C4-2B (cell line): ENCODE measurements at regions not wholly inside any gene's neighbourhood (a gene's known extent, or its start where the extent isn't known, plus 50 kb on each side); places are given as distances from the start of the nearest gene placed in this dataset.

Experiments used
- H3K27ac ChIP-seq: fragments of 450-650 bp; 2 replicates; pipeline ENCODE4 v1.5.1; 2017
- CTCF ChIP-seq: fragments of 450-650 bp; conservative IDR thresholded peaks from 2 replicates; pipeline ENCODE4 v1.5.1; 2017; ENCODE audit warnings: mild to moderate bottlenecking
- ZFX ChIP-seq: fragments of 450-650 bp; IDR thresholded peaks from 2 replicates; pipeline ENCODE4 v1.6.1; 2017

DNA sequence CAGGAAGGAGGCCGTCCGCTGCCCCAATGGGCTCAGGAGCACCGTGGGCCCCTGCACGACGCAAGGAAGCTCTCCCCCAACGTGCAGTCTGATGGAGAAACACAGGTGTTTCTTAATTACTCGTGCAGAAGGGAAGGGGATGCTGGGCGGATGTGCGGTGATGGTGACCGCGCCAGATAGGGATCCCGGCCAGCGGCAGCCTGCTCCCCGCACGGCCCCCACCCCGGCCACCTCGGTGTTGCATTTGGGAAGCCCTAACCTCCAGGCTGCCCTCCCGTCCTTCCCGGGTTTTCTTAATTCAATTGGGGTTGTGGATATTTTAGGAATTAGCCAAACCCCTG is 254.4 kb downstream of the ZNF536 start:
- no peak for TF ChIP-seq CTCF
- no peak for TF ChIP-seq ZFX
- H3K27ac ChIP-seq = no peak overlapping the region

DNA sequence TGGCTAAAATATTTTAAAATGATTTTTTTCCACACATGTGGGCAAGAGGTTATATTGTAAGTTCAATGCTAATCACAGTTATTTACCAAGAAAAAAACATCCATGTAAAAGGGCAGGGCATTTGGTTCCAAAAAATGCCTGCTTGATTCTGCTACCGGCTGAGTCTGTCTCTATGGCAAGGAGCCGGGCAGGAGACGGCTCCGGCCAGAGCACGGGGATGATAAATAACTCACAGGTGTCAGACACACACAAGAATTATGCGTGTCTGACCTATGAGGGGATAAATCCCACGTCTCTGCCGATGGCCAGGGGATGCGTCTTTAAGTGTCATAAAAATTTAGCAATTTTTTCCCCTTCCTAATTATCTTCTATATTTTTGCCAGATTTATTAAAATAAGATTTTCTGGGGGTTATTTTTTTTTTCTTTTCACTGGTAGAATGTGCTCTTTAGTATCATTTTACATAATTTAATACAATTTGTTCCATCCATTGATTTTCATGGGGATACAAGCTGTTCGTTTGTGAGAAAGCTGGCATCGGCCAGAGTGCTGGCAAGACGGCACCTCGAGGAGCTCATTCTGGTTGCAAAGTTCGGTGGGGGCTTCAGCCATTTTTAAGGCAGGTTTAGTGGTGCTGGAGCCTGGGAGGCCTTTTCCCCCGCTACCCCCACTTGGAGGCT is 253.9 kb downstream of the ZNF536 start:
- no peak overlapping the region for H3K27ac ChIP-seq
- TF ChIP-seq ZFX (no peak), CTCF (no peak)

- H3K27ac ChIP-seq = no peak overlapping the region
- TF ChIP-seq ZFX (no peak), CTCF (no peak)
Observed at GRCh38 chr19:30622276-30622675, 250.1 kb downstream of the ZNF536 start.

- TF ChIP-seq CTCF = no peak
- TF ChIP-seq ZFX = no peak
- H3K27ac ChIP-seq = no peak overlapping the region
Observed at GRCh38 chr19:30621326-30621920, 249.2 kb downstream of the ZNF536 start.

DNA sequence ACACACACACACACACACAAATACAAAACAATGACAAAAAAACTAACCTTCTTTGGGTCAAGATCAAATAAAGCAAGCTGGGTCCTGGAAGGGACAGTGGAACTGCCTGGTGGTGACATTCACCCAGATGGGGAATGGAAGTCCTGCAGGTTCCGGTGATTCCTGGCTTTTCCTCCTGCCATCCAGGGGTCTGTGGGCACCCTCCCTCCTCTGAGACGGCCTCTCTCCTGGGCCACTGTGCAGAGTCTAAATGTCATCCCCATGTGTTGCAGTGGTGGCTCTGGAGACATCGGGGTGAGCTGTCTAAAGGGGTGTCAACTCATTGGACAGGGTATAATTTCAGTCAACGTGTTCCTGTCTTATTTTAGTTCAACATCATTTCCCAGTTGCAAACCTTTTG is 248.2 kb downstream of the ZNF536 start:
- H3K27ac ChIP-seq = no peak overlapping the region
- no peak for TF ChIP-seq ZFX
- TF ChIP-seq CTCF = no peak

GRCh38 chr19:30609656-30610270 is 237.6 kb downstream of the ZNF536 start:
- TF ChIP-seq CTCF = no peak
- TF ChIP-seq ZFX = no peak

GRCh38 chr19:30608471-30608870 is 236.3 kb downstream of the ZNF536 start:
- no peak overlapping the region for H3K27ac ChIP-seq
- TF ChIP-seq CTCF (no peak), ZFX (no peak)

More at GRCh38 chr19:30609656-30610270, 237.6 kb downstream of the ZNF536 start:
- H3K27ac ChIP-seq = no peak overlapping the region
